HEK293 (cell line): ENCODE measurements at regions not wholly inside any gene's neighbourhood (a gene's known extent, or its start where the extent isn't known, plus 50 kb on each side); places are given as distances from the start of the nearest gene placed in this dataset.

Experiments
- ATF2 ChIP-seq: fragments of 450-650 bp; formaldehyde crosslinking; IDR thresholded peaks from 2 replicates; pipeline ENCODE4 v1.5.1; 2016; ENCODE audit warnings: missing biosample characterization, missing genetic modification characterization, low read depth
- CTCF ChIP-seq: fragments of 450-650 bp; formaldehyde crosslinking; IDR thresholded peaks from 2 replicates; pipeline ENCODE4 v1.5.1; 2016; ENCODE audit warnings: missing biosample characterization, missing genetic modification characterization
- ZBTB48 ChIP-seq: fragments of 450-650 bp; formaldehyde crosslinking; IDR thresholded peaks from 2 replicates; pipeline ENCODE4 v1.5.1; 2016; ENCODE audit warnings: missing biosample characterization, missing genetic modification characterization
- ZBTB7A ChIP-seq: fragments of 450-650 bp; formaldehyde crosslinking; IDR thresholded peaks from 2 replicates; pipeline ENCODE4 v1.5.1; 2016; ENCODE audit warnings: low read depth, missing biosample characterization, missing genetic modification characterization
- ZNF221 ChIP-seq: fragments of 450-650 bp; formaldehyde crosslinking; IDR thresholded peaks from 2 replicates; pipeline ENCODE4 v1.5.1; 2017; ENCODE audit warnings: missing biosample characterization, missing genetic modification characterization, borderline replicate concordance
- ZNF239 ChIP-seq: fragments of 450-650 bp; formaldehyde crosslinking; IDR thresholded peaks from 2 replicates; pipeline ENCODE4 v1.5.1; 2016; ENCODE audit warnings: missing biosample characterization, missing genetic modification characterization
- ZNF302 ChIP-seq: fragments of 450-650 bp; formaldehyde crosslinking; IDR thresholded peaks from 2 replicates; pipeline ENCODE4 v1.5.1; 2016; ENCODE audit warnings: missing biosample characterization, missing genetic modification characterization, low read depth
- ZNF311 ChIP-seq: fragments of 450-650 bp; formaldehyde crosslinking; IDR thresholded peaks from 2 replicates; pipeline ENCODE4 v1.5.1; 2017; ENCODE audit warnings: missing biosample characterization, missing genetic modification characterization, borderline replicate concordance
- ZNF658 ChIP-seq: fragments of 450-650 bp; formaldehyde crosslinking; IDR thresholded peaks from 2 replicates; pipeline ENCODE4; 2016; ENCODE audit warnings: missing biosample characterization, missing genetic modification characterization
- ZNF830 ChIP-seq: fragments of 450-650 bp; IDR thresholded peaks from 2 replicates; pipeline ENCODE4 v1.5.0; 2018; ENCODE audit warnings: missing biosample characterization, missing genetic modification characterization, low read depth, mild to moderate bottlenecking, moderate library complexity
- TF ChIP-seq, protein P1 (sequence below): fragments of 450-650 bp; formaldehyde crosslinking; optimal IDR thresholded peaks from 2 replicates; pipeline ENCODE3; 2016; ENCODE audit warnings: missing biosample characterization, mild to moderate bottlenecking, missing genetic modification characterization
- TF ChIP-seq, protein P2 (sequence below): fragments of 450-650 bp; formaldehyde crosslinking; IDR thresholded peaks from 2 replicates; pipeline ENCODE4 v1.5.1; 2016; ENCODE audit warnings: missing biosample characterization, missing genetic modification characterization

GRCh38 chr1:87197641-87198040 lies 131.0 kb upstream of the LMO4 start:
- TF ChIP-seq ZNF239 (tag by site-specific recombination) (no peak), ATF2 (tag by site-specific recombination) (no peak), CTCF (tag by site-specific recombination) (no peak), ZNF658 (tag by site-specific recombination) (no peak), ZNF830 (tag by site-specific recombination) (no peak), ZNF302 (tag by site-specific recombination) (no peak), ZNF311 (no peak), ZBTB48 (tag by site-specific recombination) (no peak), ZNF221 (tag by site-specific recombination) (no peak), ZBTB7A (no peak)
- TF ChIP-seq, protein P1, sequence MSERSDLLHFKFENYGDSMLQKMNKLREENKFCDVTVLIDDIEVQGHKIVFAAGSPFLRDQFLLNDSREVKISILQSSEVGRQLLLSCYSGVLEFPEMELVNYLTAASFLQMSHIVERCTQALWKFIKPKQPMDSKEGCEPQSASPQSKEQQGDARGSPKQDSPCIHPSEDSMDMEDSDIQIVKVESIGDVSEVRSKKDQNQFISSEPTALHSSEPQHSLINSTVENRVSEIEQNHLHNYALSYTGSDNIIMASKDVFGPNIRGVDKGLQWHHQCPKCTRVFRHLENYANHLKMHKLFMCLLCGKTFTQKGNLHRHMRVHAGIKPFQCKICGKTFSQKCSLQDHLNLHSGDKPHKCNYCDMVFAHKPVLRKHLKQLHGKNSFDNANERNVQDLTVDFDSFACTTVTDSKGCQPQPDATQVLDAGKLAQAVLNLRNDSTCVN (tag by site-specific recombination), result no peak
- TF ChIP-seq, protein P2, sequence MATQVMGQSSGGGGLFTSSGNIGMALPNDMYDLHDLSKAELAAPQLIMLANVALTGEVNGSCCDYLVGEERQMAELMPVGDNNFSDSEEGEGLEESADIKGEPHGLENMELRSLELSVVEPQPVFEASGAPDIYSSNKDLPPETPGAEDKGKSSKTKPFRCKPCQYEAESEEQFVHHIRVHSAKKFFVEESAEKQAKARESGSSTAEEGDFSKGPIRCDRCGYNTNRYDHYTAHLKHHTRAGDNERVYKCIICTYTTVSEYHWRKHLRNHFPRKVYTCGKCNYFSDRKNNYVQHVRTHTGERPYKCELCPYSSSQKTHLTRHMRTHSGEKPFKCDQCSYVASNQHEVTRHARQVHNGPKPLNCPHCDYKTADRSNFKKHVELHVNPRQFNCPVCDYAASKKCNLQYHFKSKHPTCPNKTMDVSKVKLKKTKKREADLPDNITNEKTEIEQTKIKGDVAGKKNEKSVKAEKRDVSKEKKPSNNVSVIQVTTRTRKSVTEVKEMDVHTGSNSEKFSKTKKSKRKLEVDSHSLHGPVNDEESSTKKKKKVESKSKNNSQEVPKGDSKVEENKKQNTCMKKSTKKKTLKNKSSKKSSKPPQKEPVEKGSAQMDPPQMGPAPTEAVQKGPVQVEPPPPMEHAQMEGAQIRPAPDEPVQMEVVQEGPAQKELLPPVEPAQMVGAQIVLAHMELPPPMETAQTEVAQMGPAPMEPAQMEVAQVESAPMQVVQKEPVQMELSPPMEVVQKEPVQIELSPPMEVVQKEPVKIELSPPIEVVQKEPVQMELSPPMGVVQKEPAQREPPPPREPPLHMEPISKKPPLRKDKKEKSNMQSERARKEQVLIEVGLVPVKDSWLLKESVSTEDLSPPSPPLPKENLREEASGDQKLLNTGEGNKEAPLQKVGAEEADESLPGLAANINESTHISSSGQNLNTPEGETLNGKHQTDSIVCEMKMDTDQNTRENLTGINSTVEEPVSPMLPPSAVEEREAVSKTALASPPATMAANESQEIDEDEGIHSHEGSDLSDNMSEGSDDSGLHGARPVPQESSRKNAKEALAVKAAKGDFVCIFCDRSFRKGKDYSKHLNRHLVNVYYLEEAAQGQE, result no peak
